Endothelial cell of umbilical vein (primary cell): ENCODE measurements at regions not wholly inside any gene's neighbourhood (a gene's known extent, or its start where the extent isn't known, plus 50 kb on each side); places are given as distances from the start of the nearest gene placed in this dataset.

Experiments used
- BruUV-seq: library from RNA; stranded (reverse); fragments of 400-500 nt; replicated peaks from 2 replicates; lab custom pipeline; 2021; lab: Mats Ljungman, UMichigan
- CTCF ChIA-PET: fragments of 300-600, 350-600 bp; sonication (Branson Sonifier 250); formaldehyde crosslinking; loops from one replicate; lab custom pipeline; 2021; ENCODE audit warnings: antibody characterized with exemption, inconsistent platforms; lab: Charles Lee
- POLR2A ChIA-PET: fragments of 300-600, 350-600 bp; sonication (Branson Sonifier 250); formaldehyde crosslinking; loops from one replicate; lab custom pipeline; 2021; ENCODE audit warnings: antibody characterized with exemption, inconsistent platforms; lab: Charles Lee
- DNase-seq: peaks from one replicate; pipeline ENCODE4 v3.0.0-alpha.2; 2011; ENCODE audit warnings: low read depth, low spot score
- FAIRE-seq: peaks from 2 replicates; lab custom pipeline; 2011; peaks lifted over from hg19 to GRCh38; lab: Jason Lieb, UNC
- H2AFZ ChIP-seq: 2 replicates; pipeline ENCODE4 v1.6.0; 2012; ENCODE audit warnings: low read depth, low read length, control low read depth, inconsistent platforms
- H3K27ac ChIP-seq: 2 replicates; pipeline ENCODE4 v1.5.1; 2011; ENCODE audit warnings: low read depth, mild to moderate bottlenecking, control low read depth, low read length, moderate library complexity; ENCODE audit not compliant: insufficient read depth
- H3K27me3 ChIP-seq, 2 experiments: 2 replicates each; pipeline versions ENCODE4 v1.6.0 to v1.6.1; 2011; ENCODE audit warnings: low read length in 2 of 2, mixed read lengths in 1 of 2; ENCODE audit not compliant: control insufficient read depth in 2 of 2, insufficient read depth in 2 of 2
- H3K36me3 ChIP-seq, 2 experiments: 2 replicates in 1 of 2; 3 replicates in 1 of 2; pipeline ENCODE4 v1.5.1; 2011; ENCODE audit warnings: low read length in 2 of 2, mild to moderate bottlenecking in 1 of 2, moderate library complexity in 1 of 2; ENCODE audit not compliant: control insufficient read depth in 2 of 2, insufficient read depth in 2 of 2; ENCODE audit errors: extremely low read depth in 1 of 2
- H3K4me1 ChIP-seq: 3 replicates; pipeline ENCODE4 v1.5.1; 2011; ENCODE audit warnings: mild to moderate bottlenecking, low read length; ENCODE audit not compliant: control insufficient read depth, insufficient read depth; ENCODE audit errors: extremely low read depth
- H3K4me2 ChIP-seq: 2 replicates; pipeline ENCODE4 v1.6.1; 2011; ENCODE audit warnings: low read length, control low read depth, mixed read lengths; ENCODE audit not compliant: insufficient read depth
- H3K4me3 ChIP-seq, 3 experiments: fragments of 200-600 bp in 1 of 3; sonication (generic), shearing (Covaris generic) in 1 of 3; replicated peaks in 1 of 3; 2 replicates each; pipeline ENCODE4 v1.5.1; 2011 to 2016; ENCODE audit warnings: control low read depth in 3 of 3, low read length in 3 of 3, mild to moderate bottlenecking in 2 of 3, inconsistent platforms in 1 of 3, low read depth in 1 of 3, moderate library complexity in 1 of 3; ENCODE audit not compliant: insufficient read depth in 1 of 3
- H3K79me2 ChIP-seq: 2 replicates; pipeline ENCODE4 v1.6.0; 2012; ENCODE audit warnings: low read length, inconsistent platforms; ENCODE audit not compliant: control insufficient read depth, insufficient read depth
- H3K9ac ChIP-seq: replicated peaks from 2 replicates; pipeline ENCODE3; 2011; ENCODE audit warnings: low read length, control low read depth; ENCODE audit not compliant: insufficient read depth; ENCODE audit errors: extremely low read depth
- H3K9me1 ChIP-seq: replicated peaks from 3 replicates; pipeline ENCODE4 v1.6.0; 2011; ENCODE audit warnings: mild to moderate bottlenecking, low read length; ENCODE audit not compliant: control insufficient read depth, insufficient read depth; ENCODE audit errors: extremely low read depth
- H3K9me3 ChIP-seq: replicated peaks from 2 replicates; pipeline ENCODE4 v1.5.1; 2012; ENCODE audit warnings: low read length, inconsistent platforms; ENCODE audit not compliant: control insufficient read depth, insufficient read depth
- H4K20me1 ChIP-seq: replicated peaks from 2 replicates; pipeline ENCODE3; 2011; ENCODE audit warnings: mild to moderate bottlenecking, low read length; ENCODE audit not compliant: control insufficient read depth, insufficient read depth; ENCODE audit errors: extremely low read depth
- EZH2 ChIP-seq: IDR thresholded peaks from 2 replicates; pipeline ENCODE4 v1.6.1; 2012; ENCODE audit warnings: borderline replicate concordance, low read depth, mild to moderate bottlenecking, moderate library complexity, low read length, inconsistent platforms; ENCODE audit not compliant: severe bottlenecking
- FOS ChIP-seq: IDR thresholded peaks from 2 replicates; pipeline ENCODE4 v1.6.1; 2011; ENCODE audit warnings: mild to moderate bottlenecking, low read length, moderate library complexity, borderline replicate concordance; ENCODE audit not compliant: insufficient read depth
- GATA2 ChIP-seq: IDR thresholded peaks from 2 replicates; pipeline ENCODE4 v1.7.0; 2011; ENCODE audit warnings: low read depth, mild to moderate bottlenecking, moderate library complexity, mixed read lengths, low read length; ENCODE audit not compliant: insufficient read length, insufficient read depth
- JUN ChIP-seq: IDR thresholded peaks from 2 replicates; pipeline ENCODE4 v1.6.1; 2011; ENCODE audit warnings: borderline replicate concordance, low read depth; ENCODE audit not compliant: insufficient read length, insufficient read depth
- MYC ChIP-seq: IDR thresholded peaks from one replicate; pipeline ENCODE4 v1.6.1; 2011; ENCODE audit warnings: mild to moderate bottlenecking, low read depth, low read length
- POLR2A ChIP-seq: IDR thresholded peaks from 2 replicates; pipeline ENCODE4 v1.6.1; 2012; ENCODE audit warnings: low read depth, mild to moderate bottlenecking, control low read depth, low read length
- POLR2AphosphoS5 ChIP-seq: IDR thresholded peaks from 2 replicates; pipeline ENCODE4 v1.6.1; 2012; ENCODE audit warnings: low read depth, mild to moderate bottlenecking, control low read depth, low read length, moderate library complexity; ENCODE audit not compliant: insufficient read depth
- dilution Hi-C: fragments of 300-500 bp; cut with MboI; formaldehyde crosslinking; loops from one replicate; pipeline ENCODE4 v1.15.0; 2019; ENCODE audit warnings: low sequenced_read_pairs; ENCODE audit not compliant: extremely low pct_ligation_motif_present
- intact Hi-C: fragments of 100-400 bp; cut with micrococcal nuclease; formaldehyde crosslinking; loops from one replicate; pipeline ENCODE4 v1.10.0; 2022
- TF ChIP-seq, protein P1 (sequence below), 2 donors: IDR thresholded peaks; 1 replicate in 1 of 2; 2 replicates in 1 of 2; pipeline ENCODE4 v1.5.1; 2011; ENCODE audit warnings: low read length in 2 of 2, mild to moderate bottlenecking in 2 of 2, moderate library complexity in 2 of 2, control low read depth in 1 of 2, inconsistent platforms in 1 of 2, low read depth in 1 of 2; ENCODE audit not compliant: insufficient read depth in 1 of 2; ENCODE audit errors: extremely low read depth in 1 of 2
- TF ChIP-seq, protein P2 (sequence below): IDR thresholded peaks from 2 replicates; pipeline ENCODE4 v1.6.1; 2011; ENCODE audit not compliant: insufficient read depth, insufficient read length

DNA sequence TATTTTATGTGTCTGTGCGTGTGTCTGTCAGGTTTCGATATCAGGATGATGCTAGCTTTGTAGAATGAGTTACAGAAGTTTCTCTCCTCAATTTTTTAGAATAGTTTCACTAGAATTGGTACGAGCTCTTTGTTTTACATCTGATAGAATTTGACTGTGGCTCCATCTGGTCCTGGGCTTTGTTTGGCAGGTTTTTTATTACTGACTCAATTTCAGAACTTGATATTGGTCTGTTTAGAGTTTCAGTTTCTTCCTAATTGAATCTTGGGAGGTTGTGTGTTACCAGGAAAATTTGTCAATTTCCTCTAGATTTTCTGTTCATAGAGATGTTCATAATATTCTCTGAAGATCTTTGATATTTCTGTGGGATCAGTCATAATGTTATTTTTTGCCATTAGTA, 289.4 kb upstream of the COL3A1 start:
- Histone ChIP-seq H3K9ac (no peak overlapping the region), H3K4me2 (no peak overlapping the region), H3K27ac (no peak overlapping the region), H3K9me3 (no peaks in the 10 kb centered on the region), H4K20me1 (no peaks in the 10 kb centered on the region), H3K4me3 (no peak overlapping the region), H3K36me3 (no peaks in the 10 kb centered on the region), H3K9me1 (no peaks in the 10 kb centered on the region), H3K27me3 (no peaks in the 10 kb centered on the region), H2AFZ (no peak overlapping the region), H3K4me1 (no peaks in the 10 kb centered on the region), H3K79me2 (no peaks in the 10 kb centered on the region)
- FAIRE-seq (no peak), DNase-seq (no peak)
- intact Hi-C loops, result no loop called here
- BruUV-seq, result no TSS peak
- dilution Hi-C loops, result no loop called here
- TF ChIP-seq POLR2AphosphoS5, result no peak
- TF ChIP-seq MYC, result no peak
- no peak for TF ChIP-seq GATA2
- TF ChIP-seq, protein P1, sequence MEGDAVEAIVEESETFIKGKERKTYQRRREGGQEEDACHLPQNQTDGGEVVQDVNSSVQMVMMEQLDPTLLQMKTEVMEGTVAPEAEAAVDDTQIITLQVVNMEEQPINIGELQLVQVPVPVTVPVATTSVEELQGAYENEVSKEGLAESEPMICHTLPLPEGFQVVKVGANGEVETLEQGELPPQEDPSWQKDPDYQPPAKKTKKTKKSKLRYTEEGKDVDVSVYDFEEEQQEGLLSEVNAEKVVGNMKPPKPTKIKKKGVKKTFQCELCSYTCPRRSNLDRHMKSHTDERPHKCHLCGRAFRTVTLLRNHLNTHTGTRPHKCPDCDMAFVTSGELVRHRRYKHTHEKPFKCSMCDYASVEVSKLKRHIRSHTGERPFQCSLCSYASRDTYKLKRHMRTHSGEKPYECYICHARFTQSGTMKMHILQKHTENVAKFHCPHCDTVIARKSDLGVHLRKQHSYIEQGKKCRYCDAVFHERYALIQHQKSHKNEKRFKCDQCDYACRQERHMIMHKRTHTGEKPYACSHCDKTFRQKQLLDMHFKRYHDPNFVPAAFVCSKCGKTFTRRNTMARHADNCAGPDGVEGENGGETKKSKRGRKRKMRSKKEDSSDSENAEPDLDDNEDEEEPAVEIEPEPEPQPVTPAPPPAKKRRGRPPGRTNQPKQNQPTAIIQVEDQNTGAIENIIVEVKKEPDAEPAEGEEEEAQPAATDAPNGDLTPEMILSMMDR (IDR thresholded peaks at IDR 0.05; ENCODE audit: extremely low read depth in 1 of 2, insufficient read depth in 1 of 2, low read depth in 1 of 2, low read length in 2 of 2), result no peak
- TF ChIP-seq POLR2A, result no peak
- no peak for TF ChIP-seq JUN
- TF ChIP-seq EZH2, result no peak
- no peak for TF ChIP-seq FOS
- TF ChIP-seq, protein P2, sequence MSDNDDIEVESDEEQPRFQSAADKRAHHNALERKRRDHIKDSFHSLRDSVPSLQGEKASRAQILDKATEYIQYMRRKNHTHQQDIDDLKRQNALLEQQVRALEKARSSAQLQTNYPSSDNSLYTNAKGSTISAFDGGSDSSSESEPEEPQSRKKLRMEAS, result no peak
- ChIA-PET POLR2A (no interaction called here), CTCF (no interaction called here)
